AG09309 (cell line): ENCODE measurements at regions not wholly inside any gene's neighbourhood (a gene's known extent, or its start where the extent isn't known, plus 50 kb on each side); places are given as distances from the start of the nearest gene placed in this dataset.

ENCODE experiments used
- DNase-seq: peaks from one replicate; pipeline ENCODE4 v3.0.0-alpha.2; 2010; ENCODE audit warnings: low read depth
- H3K4me3 ChIP-seq: 2 replicates; pipeline ENCODE4 v1.5.1; 2011; ENCODE audit warnings: mild to moderate bottlenecking, low read depth, low read length, moderate library complexity; ENCODE audit not compliant: control insufficient read depth
- TF ChIP-seq, protein P1 (sequence below): IDR thresholded peaks from 2 replicates; pipeline ENCODE4 v1.5.1; 2011; ENCODE audit warnings: mild to moderate bottlenecking, low read depth, low read length, inconsistent platforms; ENCODE audit not compliant: insufficient read depth, control insufficient read depth; ENCODE audit errors: missing control alignments

DNA sequence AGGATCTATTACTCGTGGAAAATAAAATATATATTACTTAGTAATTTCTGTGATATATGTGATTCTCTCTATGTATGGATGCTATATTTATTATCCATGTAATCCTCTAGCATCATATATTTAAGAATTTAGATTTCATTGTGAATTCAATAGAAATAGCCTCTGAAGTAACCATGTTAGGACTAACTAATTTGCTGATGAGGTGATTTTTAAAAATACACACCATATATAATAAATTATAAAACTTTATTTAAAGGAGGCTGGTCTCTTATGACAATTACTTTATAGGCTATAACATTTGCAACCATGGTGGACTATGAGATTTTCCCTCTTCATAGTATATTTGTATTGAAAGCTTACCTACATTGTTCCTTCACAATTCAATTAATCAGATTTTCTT is 424.9 kb upstream of the MGAT4C start:
- TF ChIP-seq, protein P1, sequence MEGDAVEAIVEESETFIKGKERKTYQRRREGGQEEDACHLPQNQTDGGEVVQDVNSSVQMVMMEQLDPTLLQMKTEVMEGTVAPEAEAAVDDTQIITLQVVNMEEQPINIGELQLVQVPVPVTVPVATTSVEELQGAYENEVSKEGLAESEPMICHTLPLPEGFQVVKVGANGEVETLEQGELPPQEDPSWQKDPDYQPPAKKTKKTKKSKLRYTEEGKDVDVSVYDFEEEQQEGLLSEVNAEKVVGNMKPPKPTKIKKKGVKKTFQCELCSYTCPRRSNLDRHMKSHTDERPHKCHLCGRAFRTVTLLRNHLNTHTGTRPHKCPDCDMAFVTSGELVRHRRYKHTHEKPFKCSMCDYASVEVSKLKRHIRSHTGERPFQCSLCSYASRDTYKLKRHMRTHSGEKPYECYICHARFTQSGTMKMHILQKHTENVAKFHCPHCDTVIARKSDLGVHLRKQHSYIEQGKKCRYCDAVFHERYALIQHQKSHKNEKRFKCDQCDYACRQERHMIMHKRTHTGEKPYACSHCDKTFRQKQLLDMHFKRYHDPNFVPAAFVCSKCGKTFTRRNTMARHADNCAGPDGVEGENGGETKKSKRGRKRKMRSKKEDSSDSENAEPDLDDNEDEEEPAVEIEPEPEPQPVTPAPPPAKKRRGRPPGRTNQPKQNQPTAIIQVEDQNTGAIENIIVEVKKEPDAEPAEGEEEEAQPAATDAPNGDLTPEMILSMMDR: no peak
- H3K4me3 ChIP-seq: no peak overlapping the region
- no peak for DNase-seq

DNA sequence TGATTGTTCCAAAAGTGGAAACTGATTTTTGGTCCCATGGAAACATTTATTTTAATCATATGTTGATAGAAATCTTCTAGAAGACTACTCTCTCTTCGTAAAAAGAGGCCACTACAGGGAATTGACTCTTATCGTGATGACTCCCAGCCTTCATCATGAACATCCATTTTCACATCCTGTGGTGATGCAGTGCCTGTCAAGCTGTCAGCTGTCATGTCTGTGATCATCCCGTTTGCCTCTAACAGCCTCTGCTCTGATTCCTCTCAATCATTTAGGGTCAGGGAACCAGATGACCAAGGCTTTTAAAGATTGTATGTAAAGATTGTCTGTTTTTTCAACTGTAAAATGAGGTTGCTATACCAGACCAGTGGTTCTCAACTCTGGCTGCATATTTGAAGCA is 419.0 kb upstream of the MGAT4C start:
- TF ChIP-seq, protein P1: no peak
- no peak for DNase-seq

DNA sequence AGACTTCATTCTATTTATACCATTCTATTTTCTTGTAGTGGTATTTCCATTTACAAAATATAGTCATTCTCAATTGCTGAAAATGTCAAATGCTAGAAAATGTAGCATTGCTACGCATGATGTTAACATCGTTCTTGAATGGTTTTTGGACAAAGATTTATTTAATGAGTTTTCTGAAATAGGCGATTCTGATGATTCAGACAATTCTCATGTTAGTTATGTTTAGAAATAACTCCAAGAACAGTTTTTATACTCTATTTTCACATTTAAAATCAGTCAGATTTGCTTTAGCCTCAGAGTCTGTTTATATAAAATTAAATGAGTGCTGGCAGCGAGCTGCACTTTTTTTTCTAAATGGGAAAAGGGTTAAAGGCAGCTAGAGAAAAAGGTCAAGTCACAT is 414.8 kb upstream of the MGAT4C start:
- H3K4me3 ChIP-seq: no peak overlapping the region
- TF ChIP-seq, protein P1: no peak
- DNase-seq: no peak

More for the DNA sequence above, 419.0 kb upstream of the MGAT4C start:
- H3K4me3 ChIP-seq: no peak overlapping the region

DNA sequence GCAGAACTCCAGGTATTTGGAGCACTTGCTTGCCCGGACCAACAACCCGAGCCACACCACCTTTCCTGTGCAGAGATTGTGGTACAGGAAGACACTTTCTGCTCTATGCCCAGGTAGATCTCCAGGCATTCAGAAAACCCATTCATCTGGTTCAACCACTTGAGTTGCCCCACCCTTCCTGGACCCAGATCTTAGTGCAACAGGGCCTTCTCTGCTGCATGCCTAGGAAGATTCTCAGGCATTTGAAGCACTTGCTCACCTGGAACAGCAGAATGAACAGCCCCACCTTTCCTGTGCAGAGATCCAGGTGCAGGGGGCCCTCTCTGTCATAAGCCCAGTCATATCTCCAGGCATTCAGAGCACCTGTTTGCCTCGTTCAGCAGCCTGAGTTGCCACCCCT is 412.8 kb upstream of the MGAT4C start:
- no peak overlapping the region for H3K4me3 ChIP-seq
- TF ChIP-seq, protein P1: no peak
- no peak for DNase-seq

DNA sequence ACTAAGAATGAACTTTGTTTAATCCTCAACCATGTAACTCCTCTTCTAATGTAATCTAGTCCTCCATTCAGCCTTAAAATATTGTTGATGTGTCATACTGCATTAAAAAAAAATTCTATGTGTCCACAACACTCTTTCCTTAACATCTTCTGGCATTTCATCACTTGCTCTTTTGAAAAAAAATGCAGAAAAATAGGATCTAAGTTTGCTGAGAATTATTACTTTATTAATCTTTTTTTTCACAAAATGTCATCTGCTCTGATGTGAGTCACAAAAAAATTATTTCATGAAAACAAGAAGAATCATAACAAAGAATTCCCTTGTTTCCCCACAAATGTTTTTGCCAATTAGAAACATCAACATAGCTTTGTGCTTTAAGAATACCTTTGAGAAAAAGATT is 410.1 kb upstream of the MGAT4C start:
- no peak for DNase-seq
- H3K4me3 ChIP-seq: no peak overlapping the region
- TF ChIP-seq, protein P1: no peak

DNA sequence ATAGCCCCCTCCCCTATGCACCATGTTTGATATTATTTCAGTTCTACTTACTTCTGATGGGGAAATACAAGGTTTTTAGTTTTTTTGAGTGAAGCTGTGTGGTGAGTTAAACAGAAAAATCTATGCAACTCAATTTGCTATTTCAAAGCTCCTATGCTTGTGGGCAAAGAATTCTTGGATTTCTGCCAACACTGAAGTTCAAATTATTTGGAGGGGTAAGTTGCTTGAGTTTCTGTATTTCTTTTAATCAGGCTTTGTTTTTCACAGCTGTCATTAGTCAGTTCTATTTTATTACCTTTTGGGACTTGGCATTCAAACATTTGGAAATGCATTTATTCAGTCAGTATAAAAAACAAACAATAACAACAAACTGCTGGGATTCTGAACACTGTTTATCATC is 407.5 kb upstream of the MGAT4C start:
- TF ChIP-seq, protein P1: no peak
- no peak for DNase-seq
- H3K4me3 ChIP-seq: no peak overlapping the region

DNA sequence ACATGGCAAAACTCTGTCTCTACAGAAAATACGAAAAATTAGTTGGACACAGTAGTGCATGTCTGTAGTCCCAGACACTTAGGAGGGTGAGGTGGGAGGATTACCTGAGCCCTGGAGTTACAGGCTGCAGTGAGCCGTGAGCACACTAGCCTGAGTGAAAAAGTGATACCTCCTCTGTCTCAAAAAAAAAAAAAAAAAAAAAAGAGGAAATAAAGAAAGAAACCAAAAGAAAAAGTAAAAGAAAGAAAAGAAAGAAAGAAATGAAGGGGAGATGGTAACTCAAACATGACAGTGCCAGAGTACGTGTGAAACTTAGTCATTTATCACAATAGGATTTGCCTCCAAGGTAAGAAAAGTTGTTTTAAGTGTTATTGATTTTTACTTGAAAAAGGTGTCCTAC is 407.0 kb upstream of the MGAT4C start:
- no peak overlapping the region for H3K4me3 ChIP-seq
- DNase-seq: no peak
- TF ChIP-seq, protein P1: no peak
